Mesendoderm (in vitro differentiated cells): ENCODE measurements at regions not wholly inside any gene's neighbourhood (a gene's known extent, or its start where the extent isn't known, plus 50 kb on each side); places are given as distances from the start of the nearest gene placed in this dataset.
"Not testable (repeated sequence)": the region's sequence is repeated elsewhere in the genome, so short reads cannot be mapped to it uniquely, and the experiment has no call there.

Source experiments
- DNase-seq: peaks from one replicate; pipeline ENCODE4 v3.0.0; 2013
- H2AK5ac ChIP-seq: 2 replicates; pipeline ENCODE4 v1.6.1; 2013; ENCODE audit warnings: low read length, inconsistent platforms
- H2BK120ac ChIP-seq: 2 replicates; pipeline ENCODE4 v1.6.1; 2013; ENCODE audit warnings: low read depth, mild to moderate bottlenecking, low read length, moderate library complexity, mixed read lengths
- H2BK15ac ChIP-seq: replicated peaks from 2 replicates; pipeline ENCODE4 v1.6.1; 2013; ENCODE audit warnings: low read depth, mild to moderate bottlenecking, moderate library complexity
- H2BK5ac ChIP-seq: 2 replicates; pipeline ENCODE4 v1.6.1; 2013; ENCODE audit warnings: low read length, inconsistent platforms
- H3K18ac ChIP-seq: 2 replicates; pipeline ENCODE4 v1.6.1; 2013; ENCODE audit warnings: mild to moderate bottlenecking, low read length, mixed read lengths
- H3K23ac ChIP-seq: one replicate; pipeline ENCODE4 v1.6.1; 2013; ENCODE audit warnings: low read length
- H3K27ac ChIP-seq: 2 replicates; pipeline ENCODE4 v1.5.1; 2013; ENCODE audit warnings: low read depth, mild to moderate bottlenecking, inconsistent platforms, low read length, moderate library complexity
- H3K27me3 ChIP-seq: 2 replicates; pipeline ENCODE4 v1.6.1; 2013; ENCODE audit warnings: low read length, control low read depth, mild to moderate bottlenecking, inconsistent platforms; ENCODE audit not compliant: insufficient read depth, poor library complexity
- H3K36me3 ChIP-seq: 2 replicates; pipeline ENCODE4 v1.6.1; 2013; ENCODE audit warnings: low read length, inconsistent platforms; ENCODE audit not compliant: control insufficient read depth, insufficient read depth
- H3K4ac ChIP-seq: one replicate; pipeline ENCODE4 v1.6.1; 2013; ENCODE audit warnings: low read depth, mild to moderate bottlenecking, low read length, moderate library complexity
- H3K4me1 ChIP-seq: 2 replicates; pipeline ENCODE4 v1.6.1; 2013; ENCODE audit warnings: low read depth, low read length, inconsistent platforms; ENCODE audit not compliant: control insufficient read depth
- H3K4me2 ChIP-seq: 2 replicates; pipeline ENCODE4 v1.6.1; 2013; ENCODE audit warnings: low read length
- H3K4me3 ChIP-seq: 2 replicates; pipeline ENCODE4 v1.5.1; 2013; ENCODE audit warnings: mild to moderate bottlenecking, low read length
- H3K56ac ChIP-seq: one replicate; pipeline ENCODE4 v1.6.1; 2013; ENCODE audit warnings: low read length
- H3K79me1 ChIP-seq: 2 replicates; pipeline ENCODE4 v1.6.1; 2013; ENCODE audit warnings: low read length, inconsistent platforms
- H3K79me2 ChIP-seq: 2 replicates; pipeline ENCODE4 v1.6.1; 2013; ENCODE audit warnings: mild to moderate bottlenecking, low read length; ENCODE audit not compliant: control insufficient read depth, insufficient read depth
- H3K9ac ChIP-seq: 2 replicates; pipeline ENCODE4 v1.6.1; 2013; ENCODE audit warnings: low read length, inconsistent platforms
- H4K5ac ChIP-seq: one replicate; pipeline ENCODE4 v1.6.1; 2013; ENCODE audit warnings: low read length
- H4K8ac ChIP-seq: one replicate; pipeline ENCODE4 v1.6.1; 2013; ENCODE audit warnings: low read depth, mild to moderate bottlenecking, control low read depth, low read length, moderate library complexity
- WGBS: extraction: QIAGEN DNeasy Blood & Tissue Kit; methylation state at CpG from one replicate; pipeline ENCODE4 v1.1.7; 2013; ENCODE audit warnings: low lambda C conversion rate, missing lambda C conversion rate; ENCODE audit not compliant: insufficient coverage; ENCODE audit errors: extremely low coverage; 5-methylcytosine and 5-hydroxymethylcytosine counted together

DNA sequence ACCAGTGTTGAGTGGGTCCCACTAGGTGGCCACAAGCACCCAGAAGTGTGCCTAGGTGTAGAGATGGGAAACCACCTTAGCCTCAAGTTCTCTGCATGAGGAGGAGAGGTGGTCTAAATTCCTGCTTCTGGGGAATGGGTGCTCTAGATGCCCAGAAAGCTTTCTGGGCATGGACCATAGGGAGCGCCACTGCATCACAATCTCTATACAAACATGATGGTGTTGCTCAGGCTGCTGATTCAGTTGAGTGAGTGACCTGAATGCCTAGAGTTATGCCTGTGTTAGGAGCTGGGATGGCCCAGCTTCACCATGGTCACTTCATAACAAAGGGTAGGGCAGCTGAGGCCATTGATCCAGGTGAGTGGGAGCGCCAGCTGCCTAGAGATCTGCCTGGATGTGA lies 667.9 kb upstream of the ARRDC3 start:
- no peak overlapping the region for H3K4me3 ChIP-seq
- H2BK120ac ChIP-seq, result no peak overlapping the region
- no peak overlapping the region for H3K23ac ChIP-seq
- no peaks in the 10 kb centered on the region for H3K79me2 ChIP-seq
- no peaks in the 10 kb centered on the region for H3K4me1 ChIP-seq
- no peak overlapping the region for H3K4me2 ChIP-seq
- no peak overlapping the region for H2BK15ac ChIP-seq
- H3K27me3 ChIP-seq, result no peaks in the 10 kb centered on the region
- peak; percentile 7 for DNase-seq
- no peaks in the 10 kb centered on the region for H3K36me3 ChIP-seq
- no peak overlapping the region for H2AK5ac ChIP-seq
- no peak overlapping the region for H3K27ac ChIP-seq
- WGBS, result no CpG with 5 or more reads among the region's 2 CpGs
- H3K4ac ChIP-seq, result no peak overlapping the region
- no peak overlapping the region for H4K5ac ChIP-seq
- H2BK5ac ChIP-seq, result no peak overlapping the region
- no peak overlapping the region for H3K18ac ChIP-seq
- H3K56ac ChIP-seq, result no peak overlapping the region
- no peaks in the 10 kb centered on the region for H3K79me1 ChIP-seq
- H4K8ac ChIP-seq, result no peak overlapping the region
- H3K9ac ChIP-seq, result no peak overlapping the region

DNA sequence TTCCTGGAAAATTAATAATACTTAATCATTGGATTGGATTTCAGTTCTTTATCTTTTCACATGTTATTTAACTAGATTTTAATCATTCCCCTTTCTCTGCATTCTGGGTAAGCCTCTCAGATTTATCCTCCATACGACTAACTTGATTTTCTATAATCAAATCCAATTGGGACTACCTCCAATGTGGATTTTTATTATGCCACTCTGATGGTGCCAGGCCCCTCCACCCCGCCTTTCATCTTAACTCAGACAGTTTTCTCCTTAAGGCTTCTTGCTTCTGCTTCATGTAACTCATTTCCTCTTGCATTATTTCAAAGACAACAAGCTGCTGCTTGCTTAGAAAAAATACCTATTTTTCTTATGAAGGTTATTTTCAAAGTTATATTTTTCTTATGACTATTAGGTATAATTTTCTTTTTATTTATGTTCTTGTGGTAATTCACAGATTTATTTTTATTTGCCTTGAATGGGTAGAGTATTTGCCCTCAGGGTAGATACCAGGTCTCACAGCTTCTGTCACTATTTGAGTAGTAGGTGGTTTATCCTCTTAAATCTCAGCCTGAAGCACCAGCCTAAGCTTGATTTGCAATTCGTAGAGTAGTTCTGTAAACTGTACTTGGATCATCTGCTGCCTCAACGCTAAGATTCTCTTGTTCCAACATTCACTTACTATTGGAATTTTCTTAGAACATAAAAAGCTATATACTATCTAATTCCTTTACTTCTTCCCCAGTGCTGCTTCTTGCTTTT lies 659.0 kb upstream of the ARRDC3 start:
- H4K5ac ChIP-seq, result no peak overlapping the region
- WGBS, result no CpG with 5 or more reads among the region's 4 CpGs
- H3K4ac ChIP-seq, result no peak overlapping the region
- H3K9ac ChIP-seq, result no peak overlapping the region
- H3K4me1 ChIP-seq, result no peaks in the 10 kb centered on the region
- no peak overlapping the region for H3K4me3 ChIP-seq
- H2BK5ac ChIP-seq, result no peak overlapping the region
- no peak overlapping the region for H2AK5ac ChIP-seq
- H2BK120ac ChIP-seq, result no peak overlapping the region
- H3K56ac ChIP-seq, result no peak overlapping the region
- H4K8ac ChIP-seq, result no peak overlapping the region
- H3K18ac ChIP-seq, result no peak overlapping the region
- H3K23ac ChIP-seq, result no peak overlapping the region
- H3K79me2 ChIP-seq, result no peaks in the 10 kb centered on the region
- H3K36me3 ChIP-seq, result no peaks in the 10 kb centered on the region
- no peak overlapping the region for H3K4me2 ChIP-seq
- H3K27me3 ChIP-seq, result no peaks in the 10 kb centered on the region
- H3K79me1 ChIP-seq, result no peaks in the 10 kb centered on the region
- H2BK15ac ChIP-seq, result no peak overlapping the region
- no peak overlapping the region for H3K27ac ChIP-seq
- DNase-seq, result peak; percentile 55

GRCh38 chr5:92041206-92041605 lies 658.1 kb upstream of the ARRDC3 start:
- H3K36me3 ChIP-seq, result no peaks in the 10 kb centered on the region
- H3K4me3 ChIP-seq, result no peak overlapping the region
- no peaks in the 10 kb centered on the region for H3K79me2 ChIP-seq
- no peak overlapping the region for H3K18ac ChIP-seq
- no peak overlapping the region for H3K4ac ChIP-seq
- H3K27ac ChIP-seq, result no peak overlapping the region
- H2BK5ac ChIP-seq, result no peak overlapping the region
- no CpG with 5 or more reads among the region's 1 CpG for WGBS
- H4K5ac ChIP-seq, result no peak overlapping the region
- H3K27me3 ChIP-seq, result no peaks in the 10 kb centered on the region
- no peak overlapping the region for H2BK120ac ChIP-seq
- no peak overlapping the region for H3K4me2 ChIP-seq
- no peak for DNase-seq
- no peak overlapping the region for H4K8ac ChIP-seq
- H2AK5ac ChIP-seq, result no peak overlapping the region
- no peaks in the 10 kb centered on the region for H3K4me1 ChIP-seq
- no peak overlapping the region for H3K56ac ChIP-seq
- H3K9ac ChIP-seq, result no peak overlapping the region
- no peak overlapping the region for H3K23ac ChIP-seq
- no peak overlapping the region for H2BK15ac ChIP-seq
- H3K79me1 ChIP-seq, result no peaks in the 10 kb centered on the region

- not testable (repeated sequence) for H3K79me1 ChIP-seq, H3K9ac ChIP-seq, H3K4ac ChIP-seq, H2AK5ac ChIP-seq, H3K4me2 ChIP-seq, H3K18ac ChIP-seq, H4K5ac ChIP-seq, H4K8ac ChIP-seq, H3K23ac ChIP-seq, H2BK120ac ChIP-seq, H3K4me3 ChIP-seq, H3K79me2 ChIP-seq, H3K56ac ChIP-seq, H3K4me1 ChIP-seq, H3K27me3 ChIP-seq, DNase-seq, H3K36me3 ChIP-seq, H3K27ac ChIP-seq, H2BK15ac ChIP-seq, H2BK5ac ChIP-seq
- WGBS, result no CpG with 5 or more reads among the region's 2 CpGs
These were observed 646.7 kb upstream of the ARRDC3 start for GRCh38 chr5:92029792-92030191.

DNA sequence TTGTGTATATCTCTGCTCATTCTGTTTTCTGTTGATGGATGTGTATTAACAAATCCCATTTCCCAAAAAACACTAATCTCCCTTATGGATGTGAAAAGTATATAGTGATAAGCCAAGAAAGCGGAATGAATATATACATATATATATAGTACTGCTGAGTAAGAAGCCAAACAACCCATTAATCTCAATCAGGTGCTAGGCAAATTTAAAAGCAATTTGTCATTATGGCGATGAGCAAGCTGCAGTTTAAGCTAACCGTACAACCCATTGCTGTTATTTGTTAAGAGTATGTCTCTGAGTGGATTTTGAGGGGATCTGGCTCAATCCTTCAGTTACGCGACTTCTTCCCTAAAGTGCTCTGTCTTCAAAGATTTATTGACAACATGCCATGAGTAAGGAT lies 640.4 kb upstream of the ARRDC3 start:
- H3K27ac ChIP-seq, result no peak overlapping the region
- no peaks in the 10 kb centered on the region for H3K4me1 ChIP-seq
- no CpG with 5 or more reads among the region's 5 CpGs for WGBS
- H3K4ac ChIP-seq, result no peak overlapping the region
- no peak overlapping the region for H2BK120ac ChIP-seq
- H4K8ac ChIP-seq, result no peak overlapping the region
- H3K4me2 ChIP-seq, result no peak overlapping the region
- H3K79me1 ChIP-seq, result no peaks in the 10 kb centered on the region
- no peak overlapping the region for H2BK5ac ChIP-seq
- no peak overlapping the region for H2AK5ac ChIP-seq
- H3K4me3 ChIP-seq, result no peak overlapping the region
- no peaks in the 10 kb centered on the region for H3K79me2 ChIP-seq
- no peak overlapping the region for H3K23ac ChIP-seq
- H3K36me3 ChIP-seq, result no peaks in the 10 kb centered on the region
- no peaks in the 10 kb centered on the region for H3K27me3 ChIP-seq
- H3K18ac ChIP-seq, result no peak overlapping the region
- H2BK15ac ChIP-seq, result no peak overlapping the region
- no peak for DNase-seq
- no peak overlapping the region for H4K5ac ChIP-seq
- H3K56ac ChIP-seq, result no peak overlapping the region
- no peak overlapping the region for H3K9ac ChIP-seq

- no peak overlapping the region for H3K18ac ChIP-seq
- no peak overlapping the region for H4K8ac ChIP-seq
- no peaks in the 10 kb centered on the region for H3K36me3 ChIP-seq
- H3K4ac ChIP-seq, result no peak overlapping the region
- H2BK15ac ChIP-seq, result no peak overlapping the region
- H4K5ac ChIP-seq, result no peak overlapping the region
- H2AK5ac ChIP-seq, result no peak overlapping the region
- no peaks in the 10 kb centered on the region for H3K79me2 ChIP-seq
- H3K4me3 ChIP-seq, result no peak overlapping the region
- no peak overlapping the region for H3K56ac ChIP-seq
- H3K4me1 ChIP-seq, result no peaks in the 10 kb centered on the region
- no peaks in the 10 kb centered on the region for H3K79me1 ChIP-seq
- no peaks in the 10 kb centered on the region for H3K27me3 ChIP-seq
- no peak for DNase-seq
- no peak overlapping the region for H2BK120ac ChIP-seq
- H3K27ac ChIP-seq, result no peak overlapping the region
- WGBS, result no CpG with 5 or more reads among the region's 1 CpG
- no peak overlapping the region for H3K23ac ChIP-seq
- H3K9ac ChIP-seq, result no peak overlapping the region
- no peak overlapping the region for H2BK5ac ChIP-seq
- no peak overlapping the region for H3K4me2 ChIP-seq
These were observed 640.0 kb upstream of the ARRDC3 start for GRCh38 chr5:92023141-92023471.
